ENCODE measurements at regions not wholly inside any gene's neighbourhood (a gene's known extent, or its start where the extent isn't known, plus 50 kb on each side); places are given as distances from the start of the nearest gene placed in this dataset.

- DNase-seq (ENCODE audit: low read depth, low spot score) (no peak), FAIRE-seq (no peak)
- Histone ChIP-seq H3K9me3 (replicated peaks; ENCODE audit: control insufficient read depth, insufficient read depth, low read length) (peaks cover 2% of the 10 kb centered on the region), H3K36me3 (ENCODE audit: control insufficient read depth in 2 of 2, extremely low read depth in 1 of 2, insufficient read depth in 2 of 2, low read length in 2 of 2) (no peaks in the 10 kb centered on the region), H3K9ac (replicated peaks; ENCODE audit: extremely low read depth, insufficient read depth, low read length) (no peak overlapping the region), H3K4me1 (ENCODE audit: control insufficient read depth, extremely low read depth, insufficient read depth, low read length) (no peaks in the 10 kb centered on the region), H3K9me1 (replicated peaks; ENCODE audit: control insufficient read depth, extremely low read depth, insufficient read depth, low read length) (no peaks in the 10 kb centered on the region), H3K27ac (ENCODE audit: insufficient read depth, low read depth, low read length) (no peak overlapping the region), H2AFZ (ENCODE audit: low read depth, low read length) (no peak overlapping the region), H4K20me1 (replicated peaks; ENCODE audit: control insufficient read depth, extremely low read depth, insufficient read depth, low read length) (no peaks in the 10 kb centered on the region), H3K4me3 (replicated peaks in 1 of 3; ENCODE audit: insufficient read depth in 1 of 3, low read depth in 1 of 3, low read length in 3 of 3) (no peak overlapping the region), H3K4me2 (ENCODE audit: insufficient read depth, low read length) (no peak overlapping the region), H3K79me2 (ENCODE audit: control insufficient read depth, insufficient read depth, low read length) (no peaks in the 10 kb centered on the region), H3K27me3 (ENCODE audit: control insufficient read depth in 2 of 2, insufficient read depth in 2 of 2, low read length in 2 of 2) (no peaks in the 10 kb centered on the region)
- POLR2A ChIA-PET, result no interaction called here
- no TSS peak for BruUV-seq (replicated peaks)
- intact Hi-C loops (cut with micrococcal nuclease), result no loop called here
- no peak for TF ChIP-seq POLR2AphosphoS5 (IDR thresholded peaks at IDR 0.05; ENCODE audit: insufficient read depth, low read depth, low read length)
- no peak for TF ChIP-seq MYC (IDR thresholded peaks at IDR 0.05; ENCODE audit: low read depth, low read length)
- no peak for TF ChIP-seq EZH2 (IDR thresholded peaks at IDR 0.05; ENCODE audit: borderline replicate concordance, low read depth, low read length, severe bottlenecking)
- no peak for TF ChIP-seq MAX (IDR thresholded peaks at IDR 0.05; ENCODE audit: insufficient read depth, insufficient read length)
- no peak for TF ChIP-seq FOS (IDR thresholded peaks at IDR 0.05; ENCODE audit: borderline replicate concordance, insufficient read depth, low read length)
- no peak for TF ChIP-seq JUN (IDR thresholded peaks at IDR 0.05; ENCODE audit: borderline replicate concordance, insufficient read depth, insufficient read length, low read depth)
- no peak for TF ChIP-seq POLR2A (IDR thresholded peaks at IDR 0.05; ENCODE audit: low read depth, low read length)
- TF ChIP-seq CTCF (IDR thresholded peaks at IDR 0.05; ENCODE audit: extremely low read depth in 1 of 2, insufficient read depth in 1 of 2, low read depth in 1 of 2, low read length in 2 of 2), result no peak
- TF ChIP-seq GATA2 (IDR thresholded peaks at IDR 0.05; ENCODE audit: insufficient read depth, insufficient read length, low read depth, low read length), result no peak
- CTCF ChIA-PET, result no interaction called here
- dilution Hi-C loops (cut with MboI; ENCODE audit: extremely low pct_ligation_motif_present, low sequenced_read_pairs), result no loop called here
Observed at GRCh38 chr19:28544451-28545261, 668.3 kb downstream of the UQCRFS1 start.

Data from endothelial cell of umbilical vein (primary cell).